ENCODE measurements at regions not wholly inside any gene's neighbourhood (a gene's known extent, or its start where the extent isn't known, plus 50 kb on each side); places are given as distances from the start of the nearest gene placed in this dataset.

GRCh38 chr7:156518466-156518865, 122.1 kb upstream of the RNF32 start:
- TF ChIP-seq CTCF (conservative IDR thresholded peaks at IDR 0.05 in 1 of 2, IDR thresholded peaks at IDR 0.05 in 1 of 2; ENCODE audit: extremely low read depth in 1 of 2, insufficient read depth in 1 of 2, low read depth in 1 of 2, low read length in 2 of 2) = no peak
- no peak for TF ChIP-seq EZH2 (IDR thresholded peaks at IDR 0.05; ENCODE audit: borderline replicate concordance, low read length)

Measured in mammary epithelial cell (primary cell).